ENCODE measurements at regions not wholly inside any gene's neighbourhood (a gene's known extent, or its start where the extent isn't known, plus 50 kb on each side); places are given as distances from the start of the nearest gene placed in this dataset.

DNA sequence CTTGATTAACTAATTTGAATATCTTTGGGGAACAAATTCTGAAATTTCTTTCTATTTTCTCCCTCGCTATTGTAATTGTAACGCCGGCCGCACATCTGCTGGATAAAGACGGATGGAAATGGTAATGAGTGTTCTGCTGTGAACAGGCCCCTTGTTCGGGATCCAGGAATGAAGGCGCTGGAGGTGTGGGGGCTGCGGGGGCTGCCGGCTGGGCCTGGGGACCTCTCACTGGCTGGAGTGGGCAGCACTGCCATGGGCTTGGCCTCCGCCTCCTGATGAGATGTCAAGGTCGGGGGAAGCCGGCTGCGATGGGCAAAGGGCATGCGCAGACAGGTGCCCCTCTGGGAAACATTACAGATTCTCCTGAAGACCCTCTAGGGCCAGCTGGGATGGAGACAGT, 175.4 kb downstream of the PHETA1 start:
- TF ChIP-seq, protein P1, sequence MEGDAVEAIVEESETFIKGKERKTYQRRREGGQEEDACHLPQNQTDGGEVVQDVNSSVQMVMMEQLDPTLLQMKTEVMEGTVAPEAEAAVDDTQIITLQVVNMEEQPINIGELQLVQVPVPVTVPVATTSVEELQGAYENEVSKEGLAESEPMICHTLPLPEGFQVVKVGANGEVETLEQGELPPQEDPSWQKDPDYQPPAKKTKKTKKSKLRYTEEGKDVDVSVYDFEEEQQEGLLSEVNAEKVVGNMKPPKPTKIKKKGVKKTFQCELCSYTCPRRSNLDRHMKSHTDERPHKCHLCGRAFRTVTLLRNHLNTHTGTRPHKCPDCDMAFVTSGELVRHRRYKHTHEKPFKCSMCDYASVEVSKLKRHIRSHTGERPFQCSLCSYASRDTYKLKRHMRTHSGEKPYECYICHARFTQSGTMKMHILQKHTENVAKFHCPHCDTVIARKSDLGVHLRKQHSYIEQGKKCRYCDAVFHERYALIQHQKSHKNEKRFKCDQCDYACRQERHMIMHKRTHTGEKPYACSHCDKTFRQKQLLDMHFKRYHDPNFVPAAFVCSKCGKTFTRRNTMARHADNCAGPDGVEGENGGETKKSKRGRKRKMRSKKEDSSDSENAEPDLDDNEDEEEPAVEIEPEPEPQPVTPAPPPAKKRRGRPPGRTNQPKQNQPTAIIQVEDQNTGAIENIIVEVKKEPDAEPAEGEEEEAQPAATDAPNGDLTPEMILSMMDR (IDR thresholded peaks at IDR 0.05; ENCODE audit: low read depth, low read length, poor library complexity, severe bottlenecking), result no peak
- no peak for TF ChIP-seq EZH2phosphoT487 (IDR thresholded peaks at IDR 0.05; ENCODE audit: borderline replicate concordance, low read length)
